H1 (cell line): ENCODE measurements at regions not wholly inside any gene's neighbourhood (a gene's known extent, or its start where the extent isn't known, plus 50 kb on each side); places are given as distances from the start of the nearest gene placed in this dataset.

Source experiments
- CTCF ChIA-PET: fragments of 300-600 bp; sonication (Branson Sonifier 250); formaldehyde crosslinking; loops from one replicate; lab custom pipeline; 2021; ENCODE audit not compliant: partially characterized antibody; lab: Charles Lee
- POLR2A ChIA-PET: fragments of 300-600 bp; sonication (Branson Sonifier 250); formaldehyde crosslinking; loops from one replicate; lab custom pipeline; 2021; ENCODE audit warnings: inconsistent platforms; ENCODE audit not compliant: partially characterized antibody; lab: Charles Lee
- DNase-seq, 2 experiments: peaks; one replicate each; pipeline versions ENCODE4 v3.0.0 to v3.0.0-alpha.2; 2010 to 2022; ENCODE audit warnings: low spot score in 2 of 2, low read depth in 1 of 2, mixed read lengths in 1 of 2
- FAIRE-seq: peaks from 2 replicates; lab custom pipeline; 2011; peaks lifted over from hg19 to GRCh38; lab: Jason Lieb, UNC
- H2AFZ ChIP-seq: 2 replicates; pipeline ENCODE4 v1.8.1; 2012; ENCODE audit warnings: low read length, inconsistent platforms
- H2AK5ac ChIP-seq: 2 replicates; pipeline ENCODE4 v1.6.1; 2013; ENCODE audit warnings: low read depth, low read length
- H2BK120ac ChIP-seq: replicated peaks from 2 replicates; pipeline ENCODE3; 2013; ENCODE audit warnings: low read depth, low read length, inconsistent platforms
- H2BK12ac ChIP-seq: 2 replicates; pipeline ENCODE4 v1.6.1; 2013; ENCODE audit warnings: low read depth, low read length
- H2BK15ac ChIP-seq: 2 replicates; pipeline ENCODE4 v1.6.1; 2013; ENCODE audit warnings: low read length
- H2BK20ac ChIP-seq: 2 replicates; pipeline ENCODE4 v1.6.1; 2013; ENCODE audit warnings: low read length
- H2BK5ac ChIP-seq: 2 replicates; pipeline ENCODE4 v1.6.1; 2013; ENCODE audit warnings: low read depth, low read length
- H3K14ac ChIP-seq: 2 replicates; pipeline ENCODE4 v1.6.1; 2013; ENCODE audit warnings: inconsistent platforms; ENCODE audit not compliant: insufficient read length
- H3K18ac ChIP-seq: 2 replicates; pipeline ENCODE4 v1.6.1; 2013; ENCODE audit warnings: low read length; ENCODE audit errors: extremely low read depth
- H3K23ac ChIP-seq: 2 replicates; pipeline ENCODE4 v1.6.1; 2013; ENCODE audit warnings: inconsistent platforms; ENCODE audit not compliant: insufficient read length
- H3K23me2 ChIP-seq: 2 replicates; pipeline ENCODE4 v1.6.1; 2013; ENCODE audit warnings: low read depth, low read length
- H3K27ac ChIP-seq: 2 replicates; pipeline ENCODE4 v1.6.1; 2011; ENCODE audit warnings: low read depth, low read length, inconsistent platforms
- H3K27me3 ChIP-seq, 4 experiments: replicated peaks in 1 of 4; 1 replicate in 1 of 4; 2 replicates in 3 of 4; pipeline versions ENCODE4 v1.6.1 to v1.8.1; 2011 to 2013; ENCODE audit warnings: low read length in 3 of 4, mild to moderate bottlenecking in 3 of 4, inconsistent platforms in 2 of 4, mixed read lengths in 2 of 4, moderate library complexity in 1 of 4; ENCODE audit not compliant: control insufficient read depth in 3 of 4, insufficient read depth in 3 of 4; ENCODE audit errors: extremely low read depth in 1 of 4
- H3K36me3 ChIP-seq, 4 experiments: 2 replicates each; pipeline versions ENCODE4 v1.6.1 to v1.8.1; 2011 to 2013; ENCODE audit warnings: mild to moderate bottlenecking in 4 of 4, low read length in 3 of 4, moderate library complexity in 2 of 4, control low read depth in 1 of 4, inconsistent platforms in 1 of 4; ENCODE audit not compliant: insufficient read depth in 4 of 4, control insufficient read depth in 2 of 4
- H3K4ac ChIP-seq: replicated peaks from 2 replicates; pipeline ENCODE3; 2013; ENCODE audit warnings: low read length, low read depth, mixed read lengths, inconsistent platforms; ENCODE audit not compliant: insufficient read length
- H3K4me1 ChIP-seq, 4 experiments: replicated peaks in 1 of 4; 1 replicate in 1 of 4; 2 replicates in 3 of 4; pipeline versions ENCODE4 v1.6.1 to v1.8.1; 2011 to 2013; ENCODE audit warnings: low read length in 3 of 4, inconsistent platforms in 2 of 4, mixed read lengths in 1 of 4; ENCODE audit not compliant: insufficient read depth in 4 of 4, control insufficient read depth in 3 of 4
- H3K4me2 ChIP-seq, 2 experiments: 2 replicates each; pipeline versions ENCODE4 v1.6.1 to v1.8.1; 2011 to 2013; ENCODE audit warnings: low read depth in 2 of 2, low read length in 2 of 2, control low read depth in 1 of 2, inconsistent platforms in 1 of 2, mild to moderate bottlenecking in 1 of 2; ENCODE audit not compliant: insufficient read depth in 1 of 2
- H3K4me3 ChIP-seq, 4 experiments: fragments of 200-600, 300-600 bp in 1 of 4; sonication (generic), shearing (Covaris generic), sonication (Bioruptor Twin) in 1 of 4; 2 replicates each; pipeline versions ENCODE4 v1.5.1 to v1.8.1; 2011 to 2016; ENCODE audit warnings: low read length in 4 of 4, low read depth in 3 of 4, control low read depth in 2 of 4, inconsistent platforms in 2 of 4, mild to moderate bottlenecking in 2 of 4, mixed read lengths in 1 of 4, moderate library complexity in 1 of 4; ENCODE audit not compliant: insufficient read depth in 2 of 4; ENCODE audit errors: extremely low read depth in 1 of 4
- H3K56ac ChIP-seq: replicated peaks from 2 replicates; pipeline ENCODE3; 2013; ENCODE audit warnings: low read depth, mild to moderate bottlenecking, mixed read lengths, low read length, inconsistent platforms; ENCODE audit not compliant: insufficient read length
- H3K79me1 ChIP-seq: 2 replicates; pipeline ENCODE4 v1.6.1; 2013; ENCODE audit warnings: low read depth, low read length, control low read depth
- H3K79me2 ChIP-seq, 2 experiments: 2 replicates each; pipeline versions ENCODE4 v1.6.1 to v1.8.1; 2012 to 2013; ENCODE audit warnings: low read length in 2 of 2, mild to moderate bottlenecking in 2 of 2, inconsistent platforms in 1 of 2; ENCODE audit not compliant: insufficient read depth in 2 of 2, control insufficient read depth in 1 of 2
- H3K9ac ChIP-seq, 4 experiments: replicated peaks in 1 of 4; 1 replicate in 1 of 4; 2 replicates in 3 of 4; pipeline versions ENCODE4 v1.6.1 to v1.8.1; 2011 to 2013; ENCODE audit warnings: low read depth in 3 of 4, low read length in 3 of 4, control low read depth in 2 of 4, mild to moderate bottlenecking in 2 of 4, moderate library complexity in 2 of 4, inconsistent platforms in 1 of 4; ENCODE audit errors: extremely low read depth in 1 of 4
- H3K9me3 ChIP-seq, 2 experiments: 2 replicates each; pipeline versions ENCODE4 v1.6.1 to v1.8.1; 2012 to 2013; ENCODE audit warnings: mild to moderate bottlenecking in 2 of 2, moderate library complexity in 2 of 2, control low read depth in 1 of 2, inconsistent platforms in 1 of 2, low read depth in 1 of 2, low read length in 1 of 2, mixed read lengths in 1 of 2; ENCODE audit not compliant: insufficient read depth in 2 of 2
- H4K20me1 ChIP-seq, 2 experiments: replicated peaks in 1 of 2; 2 replicates each; pipeline versions ENCODE3 to v1.8.1; 2011 to 2013; ENCODE audit warnings: inconsistent platforms in 2 of 2, low read length in 2 of 2, mild to moderate bottlenecking in 1 of 2; ENCODE audit not compliant: insufficient read depth in 2 of 2, control insufficient read depth in 1 of 2
- H4K5ac ChIP-seq: 2 replicates; pipeline ENCODE4 v1.6.1; 2013; ENCODE audit warnings: low read length, low read depth, mixed read lengths, inconsistent platforms; ENCODE audit not compliant: insufficient read length
- H4K8ac ChIP-seq: 2 replicates; pipeline ENCODE4 v1.8.0; 2013; ENCODE audit warnings: mild to moderate bottlenecking, moderate library complexity, low read length, inconsistent platforms; ENCODE audit not compliant: insufficient read depth; ENCODE audit errors: extremely low read depth
- H4K91ac ChIP-seq: replicated peaks from 2 replicates; pipeline ENCODE3; 2013; ENCODE audit warnings: low read length, mixed read lengths, inconsistent platforms; ENCODE audit not compliant: insufficient read length
- CBX8 ChIP-seq: fragments of 300-800, 300-1000 bp; sonication (generic); IDR thresholded peaks from 2 replicates; pipeline ENCODE4 v1.7.1; 2016; ENCODE audit warnings: low read depth, low read length, borderline replicate concordance
- KDM1A ChIP-seq: fragments of 200-600, 300-600 bp; sonication (generic); IDR thresholded peaks from 2 replicates; pipeline ENCODE4 v1.7.1; 2016; ENCODE audit warnings: mild to moderate bottlenecking, low read length, borderline replicate concordance
- TAF7 ChIP-seq: optimal IDR thresholded peaks from 2 replicates; pipeline ENCODE3; 2011; ENCODE audit warnings: low read depth, mild to moderate bottlenecking, inconsistent platforms, low read length, moderate library complexity, borderline replicate concordance
- WGBS, 2 experiments: shearing (Covaris generic) in 1 of 2; methylation state at CpG; one replicate each; pipeline versions ENCODE4 v1.1.6 to v1.1.7; 2013 to 2015; ENCODE audit warnings: low lambda C conversion rate in 2 of 2, mixed read lengths in 2 of 2, inconsistent platforms in 1 of 2, low coverage in 1 of 2, missing lambda C conversion rate in 1 of 2; ENCODE audit not compliant: insufficient replicate concordance in 2 of 2, insufficient coverage in 1 of 2, insufficient read length in 1 of 2; ENCODE audit errors: extremely low coverage in 1 of 2, missing lambda C conversion rate in 1 of 2; 5-methylcytosine and 5-hydroxymethylcytosine counted together
- TF ChIP-seq, protein P1 (sequence below): IDR thresholded peaks from 2 replicates; pipeline ENCODE4 v1.6.1; 2012; ENCODE audit warnings: low read length, inconsistent platforms

DNA sequence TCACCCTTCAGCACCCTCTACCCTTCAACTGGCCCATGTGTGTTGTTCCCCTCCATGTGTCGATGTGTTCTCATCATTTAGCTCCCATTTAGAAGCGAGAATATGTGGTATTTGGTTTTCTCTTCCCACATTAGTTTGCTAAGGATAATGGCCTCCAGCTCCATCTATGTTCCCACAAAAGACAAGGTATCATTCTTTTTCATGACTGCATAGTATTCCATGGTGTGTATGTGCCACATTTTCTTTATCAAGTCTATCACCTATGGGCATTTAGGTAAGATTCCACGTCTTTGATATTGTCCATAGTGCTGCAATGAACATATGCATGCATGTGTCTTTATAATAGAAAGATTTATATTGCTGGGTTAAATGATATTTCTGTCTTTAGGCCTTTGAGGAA is 325.1 kb upstream of the ADAMTS16 start:
- H2AFZ ChIP-seq: no peak overlapping the region
- no peak overlapping the region for H2BK15ac ChIP-seq
- H3K4me2 ChIP-seq: no peak overlapping the region
- no peak overlapping the region for H2BK120ac ChIP-seq
- no peak overlapping the region for H4K5ac ChIP-seq
- H3K27ac ChIP-seq: no peak overlapping the region
- H3K9me3 ChIP-seq: no peaks in the 10 kb centered on the region
- H2BK12ac ChIP-seq: no peak overlapping the region
- no peaks in the 10 kb centered on the region for H3K79me2 ChIP-seq
- H4K8ac ChIP-seq: no peak overlapping the region
- TF ChIP-seq, protein P1, sequence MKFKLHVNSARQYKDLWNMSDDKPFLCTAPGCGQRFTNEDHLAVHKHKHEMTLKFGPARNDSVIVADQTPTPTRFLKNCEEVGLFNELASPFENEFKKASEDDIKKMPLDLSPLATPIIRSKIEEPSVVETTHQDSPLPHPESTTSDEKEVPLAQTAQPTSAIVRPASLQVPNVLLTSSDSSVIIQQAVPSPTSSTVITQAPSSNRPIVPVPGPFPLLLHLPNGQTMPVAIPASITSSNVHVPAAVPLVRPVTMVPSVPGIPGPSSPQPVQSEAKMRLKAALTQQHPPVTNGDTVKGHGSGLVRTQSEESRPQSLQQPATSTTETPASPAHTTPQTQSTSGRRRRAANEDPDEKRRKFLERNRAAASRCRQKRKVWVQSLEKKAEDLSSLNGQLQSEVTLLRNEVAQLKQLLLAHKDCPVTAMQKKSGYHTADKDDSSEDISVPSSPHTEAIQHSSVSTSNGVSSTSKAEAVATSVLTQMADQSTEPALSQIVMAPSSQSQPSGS: no peak
- no peak for TF ChIP-seq TAF7
- no peak for TF ChIP-seq CBX8
- TF ChIP-seq KDM1A: peak; percentile 40; the same call in 1 of the 2 replicates
- CTCF ChIA-PET: no interaction called here
- POLR2A ChIA-PET: no interaction called here
- H2BK5ac ChIP-seq: no peak overlapping the region
- no peaks in the 10 kb centered on the region for H3K36me3 ChIP-seq
- no peaks in the 10 kb centered on the region for H4K20me1 ChIP-seq
- H3K27me3 ChIP-seq: no peaks in the 10 kb centered on the region
- no peak overlapping the region for H3K4ac ChIP-seq
- H3K79me1 ChIP-seq: no peaks in the 10 kb centered on the region
- H2AK5ac ChIP-seq: no peak overlapping the region
- WGBS, 2 experiments: 93% methylated on average over 3 of the region's 3 CpGs; no CpG with 5 or more reads in 1 of the 2 experiments
- DNase-seq (no peak), FAIRE-seq (no peak)
- H3K23ac ChIP-seq: no peak overlapping the region
- H3K23me2 ChIP-seq: 0 out of 2 replicates have a peak, but pooled peaks cover 2% of the 10 kb centered on the region
- no peak overlapping the region for H3K56ac ChIP-seq
- H3K9ac ChIP-seq: no peak overlapping the region
- no peak overlapping the region for H3K14ac ChIP-seq
- no peak overlapping the region for H4K91ac ChIP-seq
- no peak overlapping the region for H3K18ac ChIP-seq
- no peak overlapping the region for H2BK20ac ChIP-seq
- H3K4me1 ChIP-seq: no peaks in the 10 kb centered on the region
- no peak overlapping the region for H3K4me3 ChIP-seq
